Tibial nerve (tissue), 4 donors: ENCODE measurements at regions not wholly inside any gene's neighbourhood (a gene's known extent, or its start where the extent isn't known, plus 50 kb on each side); places are given as distances from the start of the nearest gene placed in this dataset.

Experiments used
- DNase-seq, 2 donors: peaks; one replicate each; pipeline ENCODE4 v3.0.0-alpha.2; 2019; ENCODE audit warnings: low spot score in 2 of 2
- H3K27ac ChIP-seq, 4 donors: fragments of 200-600 bp; sonication (generic) in 3 of 4; one replicate each; pipeline ENCODE4 v1.5.1; 2017 to 2019; ENCODE audit warnings: mild to moderate bottlenecking in 1 of 4
- H3K27me3 ChIP-seq, 2 donors: fragments of 200-600 bp; sonication (generic) in 1 of 2; one replicate each; pipeline versions ENCODE4 v1.5.1 to v1.6.0; 2017 to 2019
- H3K36me3 ChIP-seq, 3 donors: fragments of 200-600 bp; sonication (generic); one replicate each; pipeline ENCODE4 v1.5.1; 2018 to 2019
- H3K4me1 ChIP-seq, 4 donors: fragments of 200-600 bp; sonication (generic) in 3 of 4; one replicate each; pipeline ENCODE4 v1.5.1; 2017 to 2019
- H3K4me3 ChIP-seq, 4 donors: fragments of 200-600 bp; sonication (generic) in 3 of 4; one replicate each; pipeline ENCODE4 v1.5.1; 2017 to 2019; ENCODE audit warnings: mild to moderate bottlenecking in 1 of 4, moderate library complexity in 1 of 4
- H3K9me3 ChIP-seq, 4 donors: fragments of 200-600 bp; sonication (generic) in 3 of 4; one replicate each; pipeline ENCODE4 v1.5.1; 2017 to 2019
- CTCF ChIP-seq, 5 experiments: fragments of 200-600 bp in 3 of 5; fragments of 450-650 bp in 2 of 5; sonication (generic) in 3 of 5; IDR thresholded peaks; one replicate each; pipeline ENCODE4 v1.5.1; 2016 to 2019; ENCODE audit warnings: antibody characterized with exemption in 5 of 5, mild to moderate bottlenecking in 3 of 5, moderate library complexity in 2 of 5
- EP300 ChIP-seq, 2 donors: sonication (generic); formaldehyde crosslinking; IDR thresholded peaks; one replicate each; pipeline ENCODE4 v1.6.1; 2017; ENCODE audit warnings: antibody characterized with exemption in 2 of 2, mild to moderate bottlenecking in 1 of 2
- POLR2A ChIP-seq, 2 donors: fragments of 450-650 bp; IDR thresholded peaks; one replicate each; pipeline ENCODE4 v1.6.1; 2017; ENCODE audit warnings: antibody characterized with exemption in 2 of 2, mild to moderate bottlenecking in 2 of 2, moderate library complexity in 2 of 2
- WGBS, 2 donors: methylation state at CpG; one replicate each; pipeline ENCODE4 v1.1.5; 2018; 5-methylcytosine and 5-hydroxymethylcytosine counted together

- Histone ChIP-seq H3K4me3 (no peak overlapping the region), H3K36me3 (no peaks in the 10 kb centered on the region), H3K4me1 (no peaks in the 10 kb centered on the region), H3K27ac (no peak overlapping the region), H3K27me3 (no peaks in the 10 kb centered on the region), H3K9me3 (no peaks in the 10 kb centered on the region)
- DNase-seq, result no peak
- TF ChIP-seq CTCF (IDR thresholded peaks at IDR 0.05), result no peak
- TF ChIP-seq EP300 (IDR thresholded peaks at IDR 0.05), result no peak
- TF ChIP-seq POLR2A (IDR thresholded peaks at IDR 0.05), result no peak
Measured at GRCh38 chr6:134654751-134655150, 295.1 kb downstream of the ALDH8A1 start.

- Histone ChIP-seq H3K4me1 (no peaks in the 10 kb centered on the region), H3K4me3 (no peak overlapping the region), H3K27ac (no peak overlapping the region), H3K9me3 (no peaks in the 10 kb centered on the region), H3K36me3 (no peaks in the 10 kb centered on the region), H3K27me3 (no peaks in the 10 kb centered on the region)
- DNase-seq, result no peak
- no peak for TF ChIP-seq CTCF (IDR thresholded peaks at IDR 0.05)
- 87 to 90% methylated on average over 3 of the region's 3 CpGs for WGBS, 2 donors
Measured at GRCh38 chr6:134651519-134651918, 298.4 kb downstream of the ALDH8A1 start.

GRCh38 chr6:134647861-134648260 lies 302.0 kb downstream of the ALDH8A1 start:
- no peak overlapping the region for H3K4me3 ChIP-seq
- 47 to 62% methylated on average over 3 of the region's 3 CpGs for WGBS, 2 donors
- no peaks in the 10 kb centered on the region for H3K36me3 ChIP-seq
- peaks cover 0 to 10% (median 0%) of the 10 kb centered on the region in 4 donors for H3K4me1 ChIP-seq
- TF ChIP-seq CTCF (IDR thresholded peaks at IDR 0.05) (no peak), EP300 (IDR thresholded peaks at IDR 0.05) (no peak), POLR2A (IDR thresholded peaks at IDR 0.05) (no peak)
- DNase-seq, result no peak
- no peak overlapping the region for H3K27ac ChIP-seq
- H3K9me3 ChIP-seq, result no peaks in the 10 kb centered on the region
- H3K27me3 ChIP-seq, result no peaks in the 10 kb centered on the region

GRCh38 chr6:134642819-134643218 lies 307.1 kb downstream of the ALDH8A1 start:
- Histone ChIP-seq H3K9me3 (no peaks in the 10 kb centered on the region), H3K27me3 (no peaks in the 10 kb centered on the region), H3K27ac (no peak overlapping the region), H3K36me3 (no peaks in the 10 kb centered on the region), H3K4me1 (peaks cover 0 to 10% (median 0%) of the 10 kb centered on the region in 4 donors), H3K4me3 (no peak overlapping the region)
- 92 to 96% methylated on average over 4 of the region's 4 CpGs for WGBS, 2 donors
- DNase-seq, result no peak
- no peak for TF ChIP-seq POLR2A (IDR thresholded peaks at IDR 0.05)
- TF ChIP-seq EP300 (IDR thresholded peaks at IDR 0.05), result no peak
- no peak for TF ChIP-seq CTCF (IDR thresholded peaks at IDR 0.05)

GRCh38 chr6:134642279-134642678 lies 307.6 kb downstream of the ALDH8A1 start:
- TF ChIP-seq CTCF (IDR thresholded peaks at IDR 0.05) (no peak), POLR2A (IDR thresholded peaks at IDR 0.05) (no peak), EP300 (IDR thresholded peaks at IDR 0.05) (no peak)
- WGBS, 2 donors, result 79% methylated on average over 2 of the region's 2 CpGs

More at GRCh38 chr6:134642279-134642678, 307.6 kb downstream of the ALDH8A1 start:
- Histone ChIP-seq H3K36me3 (no peaks in the 10 kb centered on the region), H3K9me3 (no peaks in the 10 kb centered on the region), H3K27me3 (no peaks in the 10 kb centered on the region), H3K27ac (no peak overlapping the region), H3K4me1 (peaks cover 0 to 10% (median 0%) of the 10 kb centered on the region in 4 donors), H3K4me3 (no peak overlapping the region)
- no peak for DNase-seq
